CD4-positive, alpha-beta T cell treated with Interleukin-15 for 4 hours (primary cell): ENCODE measurements at regions not wholly inside any gene's neighbourhood (a gene's known extent, or its start where the extent isn't known, plus 50 kb on each side); places are given as distances from the start of the nearest gene placed in this dataset.

Source experiments
- DNase-seq: peaks from one replicate; pipeline ENCODE4 v3.0.0-alpha.2; 2020; ENCODE audit warnings: low spot score

DNA sequence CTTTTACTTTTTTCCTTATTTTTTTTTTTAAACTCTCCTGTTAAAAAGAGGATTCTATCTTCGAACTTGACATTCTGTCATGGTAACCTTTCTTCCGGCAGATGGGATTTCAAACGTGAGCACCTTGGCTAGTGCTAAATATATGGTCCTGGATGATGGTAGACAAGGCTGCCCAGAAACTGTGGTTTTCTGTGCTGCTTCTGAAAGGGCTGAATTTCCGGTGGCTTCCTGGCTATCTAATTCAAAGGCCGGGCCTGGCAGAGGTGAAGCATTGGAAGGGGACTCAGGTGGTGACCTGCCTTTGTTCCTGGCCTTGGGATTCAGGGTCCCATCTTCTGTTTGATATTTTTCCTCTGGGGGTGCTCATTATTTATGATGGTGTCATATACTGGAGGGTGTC lies 118.6 kb upstream of the MYL2 start:
- no peak for DNase-seq

DNA sequence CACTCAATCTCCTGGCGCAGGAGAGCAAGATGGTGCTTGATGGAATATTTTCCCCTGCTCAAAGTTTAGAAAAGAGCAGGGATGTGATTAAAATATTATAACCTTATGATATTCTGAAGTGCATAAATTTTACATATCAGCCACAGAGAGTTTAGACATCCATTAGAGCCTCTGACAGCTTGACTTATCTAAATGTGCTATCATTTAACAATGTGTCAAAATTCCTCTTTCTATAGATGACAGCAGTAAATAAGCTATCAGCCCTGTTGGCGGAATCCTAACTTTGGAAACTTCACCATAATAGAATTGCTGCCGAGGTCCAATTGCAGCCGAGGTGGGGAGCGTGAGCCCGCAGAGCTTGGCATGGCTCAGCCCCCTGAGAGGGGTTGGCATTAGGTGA lies 117.7 kb upstream of the MYL2 start:
- no peak for DNase-seq

DNA sequence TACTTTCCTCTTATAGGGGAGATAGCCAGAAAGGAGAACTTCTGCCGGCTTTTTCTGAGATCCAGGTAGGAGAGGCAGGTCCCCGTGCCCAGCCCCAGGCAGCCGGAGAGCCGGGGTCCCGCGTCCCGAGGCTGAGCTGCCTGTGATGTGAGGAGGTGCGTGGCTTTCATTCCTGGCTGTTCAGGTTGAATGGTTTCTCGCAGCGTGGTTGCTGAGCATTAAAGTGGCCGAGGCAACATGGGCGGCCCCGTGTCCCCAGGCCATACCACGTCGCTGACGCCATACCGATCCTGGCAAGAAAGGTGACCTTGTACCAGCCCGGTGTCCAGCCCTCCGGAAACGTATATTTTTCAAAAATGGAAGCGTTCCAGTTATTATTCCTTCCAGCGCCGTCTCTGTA lies 116.7 kb upstream of the MYL2 start:
- no peak for DNase-seq

DNA sequence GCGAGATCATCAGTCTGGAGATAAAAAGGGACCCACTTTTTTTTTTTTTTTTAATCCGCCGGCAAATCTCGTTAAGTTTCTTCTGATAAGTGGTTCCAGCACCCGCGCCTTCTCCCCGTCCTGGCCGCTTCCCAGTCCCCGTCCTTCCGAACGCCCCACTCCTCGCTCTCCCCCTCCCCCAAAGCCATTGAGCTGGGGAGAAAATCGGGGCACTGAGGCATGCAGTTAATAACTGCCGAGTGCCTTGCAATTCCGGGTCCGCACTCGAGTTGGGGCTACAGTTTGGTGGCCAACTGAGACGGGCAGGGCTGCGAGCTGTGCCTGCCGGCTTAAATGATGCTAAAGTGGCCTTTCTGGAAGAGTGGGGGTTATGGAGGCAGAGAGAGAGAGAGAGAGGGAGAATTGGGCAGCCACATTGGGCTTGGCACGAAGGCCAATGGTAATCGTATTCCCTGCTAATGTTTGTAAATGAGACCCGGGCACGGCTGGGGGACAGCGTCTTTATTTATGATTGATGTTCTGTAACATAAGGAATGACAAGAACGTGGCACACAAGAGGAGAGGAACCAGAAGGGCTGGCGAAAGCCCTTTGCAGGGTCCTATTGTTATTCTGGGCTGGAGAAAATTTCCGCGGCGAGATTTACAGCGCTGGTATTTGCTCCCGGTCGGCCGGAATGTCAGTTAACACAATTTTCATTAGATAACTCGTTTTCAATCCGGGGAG lies 115.4 kb upstream of the MYL2 start:
- DNase-seq = no peak

DNA sequence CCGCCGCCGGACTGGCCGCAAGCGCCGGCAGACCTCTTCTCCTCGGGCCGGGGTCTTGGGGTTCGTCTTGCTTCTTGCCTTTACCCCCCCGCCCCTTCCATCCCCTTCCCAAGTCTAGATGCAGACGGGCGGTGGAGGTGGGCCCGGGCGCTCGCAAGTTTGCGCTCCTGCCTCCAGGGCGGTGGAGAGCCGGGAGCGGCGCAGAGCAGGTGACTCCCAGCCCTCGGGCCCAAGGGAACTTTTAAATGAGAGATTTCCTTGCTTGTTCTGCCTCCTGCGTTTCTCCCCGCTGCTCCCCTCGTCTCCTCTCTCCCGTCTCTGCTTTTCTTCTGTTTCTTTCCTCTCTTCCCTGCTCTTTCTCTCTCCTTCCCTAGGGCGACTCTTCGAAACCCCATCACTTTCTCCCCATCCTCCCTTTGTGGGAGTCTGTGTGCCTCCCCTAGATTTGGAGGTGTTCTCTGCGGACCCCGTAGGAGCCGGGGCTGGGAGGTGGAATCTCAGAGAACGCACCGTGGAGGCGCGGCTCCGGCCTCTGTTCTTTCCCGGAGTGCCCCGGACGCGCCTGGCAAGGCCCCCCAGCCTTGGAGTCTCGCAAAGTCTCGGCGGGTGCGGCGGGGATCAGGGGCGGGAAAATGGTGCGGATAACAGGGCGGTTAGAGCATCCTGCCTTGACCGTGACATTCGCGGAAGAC lies 114.7 kb upstream of the MYL2 start:
- no peak for DNase-seq

DNA sequence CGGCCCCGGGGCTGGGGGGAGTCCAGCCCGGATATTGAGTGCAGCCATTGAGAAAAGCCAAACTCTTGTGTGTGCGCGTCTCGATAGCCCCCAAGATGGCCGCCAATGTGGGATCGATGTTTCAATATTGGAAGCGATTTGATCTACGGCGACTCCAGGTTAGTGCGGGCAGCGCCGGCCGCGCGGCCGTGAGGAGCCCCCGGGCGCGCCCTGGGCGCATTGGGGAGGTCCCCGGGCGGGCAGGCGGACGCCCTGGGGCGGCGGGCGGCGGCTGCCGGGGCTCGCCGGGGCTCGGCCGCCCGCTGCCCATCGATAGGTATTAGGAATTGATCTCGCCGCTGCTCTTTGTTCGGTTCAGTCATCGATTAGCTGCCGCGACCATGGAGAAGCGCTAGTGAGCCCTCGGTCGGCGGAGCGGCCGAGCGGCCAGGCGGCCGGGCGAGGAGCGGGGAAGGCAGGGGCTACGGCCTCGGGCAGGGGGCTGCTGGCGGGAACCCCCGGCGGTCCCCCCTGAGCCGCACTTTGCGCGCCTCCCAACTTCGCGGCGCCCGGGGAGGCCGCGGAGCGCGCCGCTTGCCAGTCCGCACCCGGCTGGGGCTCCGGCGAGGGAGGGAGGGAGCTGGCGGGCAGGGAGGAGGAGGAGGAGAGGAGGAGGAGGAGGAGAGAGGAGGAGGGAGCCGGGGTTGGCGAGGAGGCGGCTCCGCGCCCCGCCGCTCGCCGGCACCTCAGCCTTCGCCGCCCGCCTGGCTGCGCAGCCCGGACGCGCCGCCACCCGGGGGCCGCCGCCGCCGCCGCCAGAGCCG lies 113.9 kb upstream of the MYL2 start, which contains the start of gene CUX2:
TSS of gene CUX2 (plus strand) at position 83 of the 803 bp plus-strand sequence.
- no peak for DNase-seq

DNA sequence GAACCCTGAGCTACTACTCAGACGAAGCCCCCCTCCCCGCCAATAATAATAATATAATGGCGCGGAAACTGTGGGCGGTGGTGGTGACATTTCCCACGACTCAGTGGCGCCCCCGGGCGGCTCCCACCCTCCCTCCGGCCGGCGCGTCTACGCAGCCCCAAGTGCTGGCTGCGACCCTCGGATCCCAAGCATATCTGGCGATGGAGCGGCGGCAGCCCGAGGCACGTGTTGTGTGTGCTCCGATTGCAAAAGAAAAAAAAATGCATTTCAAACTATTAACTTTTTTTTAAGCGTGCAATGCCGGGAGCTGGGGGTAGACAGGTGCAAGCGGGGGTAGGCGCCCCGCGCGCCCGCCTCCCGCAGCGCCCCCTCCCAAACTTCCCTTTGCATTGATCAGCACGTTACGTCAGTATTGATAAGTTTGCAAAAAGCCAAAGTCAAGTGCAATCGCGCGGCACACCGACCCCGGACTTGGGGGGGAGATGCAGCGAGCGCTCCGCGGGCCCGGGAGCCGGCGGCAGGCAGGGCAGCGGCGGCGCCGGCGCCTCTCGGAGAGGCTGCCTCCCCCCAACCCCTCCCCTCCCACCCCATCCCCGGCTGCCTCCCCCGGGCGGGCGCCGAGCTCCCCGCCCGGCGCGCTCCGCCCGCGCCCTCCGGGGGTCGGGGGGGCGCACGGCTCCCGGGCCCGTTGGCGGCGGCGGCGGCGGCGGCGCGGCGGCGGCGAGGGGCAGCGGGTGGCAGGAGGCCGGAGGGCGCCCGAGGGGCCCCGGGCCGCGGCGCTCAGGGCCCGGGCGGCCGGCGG lies 113.1 kb upstream of the MYL2 start:
- DNase-seq = no peak

DNA sequence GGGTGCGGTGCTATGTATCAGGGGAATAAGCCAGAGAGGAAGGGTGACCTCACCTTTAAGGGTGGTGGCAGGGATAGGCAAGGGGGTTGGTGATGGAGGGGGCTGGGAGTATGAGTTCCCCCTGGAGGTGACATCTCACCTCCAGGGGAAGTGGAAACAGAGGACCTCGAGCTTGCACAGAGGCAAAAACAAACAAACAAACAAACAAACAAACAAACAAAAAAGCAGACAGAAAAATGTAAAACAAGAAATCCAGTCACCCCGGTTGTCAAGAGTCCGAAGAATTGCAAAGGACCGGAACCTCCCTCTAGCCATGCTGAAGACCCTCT lies 112.2 kb upstream of the MYL2 start:
- no peak for DNase-seq

DNA sequence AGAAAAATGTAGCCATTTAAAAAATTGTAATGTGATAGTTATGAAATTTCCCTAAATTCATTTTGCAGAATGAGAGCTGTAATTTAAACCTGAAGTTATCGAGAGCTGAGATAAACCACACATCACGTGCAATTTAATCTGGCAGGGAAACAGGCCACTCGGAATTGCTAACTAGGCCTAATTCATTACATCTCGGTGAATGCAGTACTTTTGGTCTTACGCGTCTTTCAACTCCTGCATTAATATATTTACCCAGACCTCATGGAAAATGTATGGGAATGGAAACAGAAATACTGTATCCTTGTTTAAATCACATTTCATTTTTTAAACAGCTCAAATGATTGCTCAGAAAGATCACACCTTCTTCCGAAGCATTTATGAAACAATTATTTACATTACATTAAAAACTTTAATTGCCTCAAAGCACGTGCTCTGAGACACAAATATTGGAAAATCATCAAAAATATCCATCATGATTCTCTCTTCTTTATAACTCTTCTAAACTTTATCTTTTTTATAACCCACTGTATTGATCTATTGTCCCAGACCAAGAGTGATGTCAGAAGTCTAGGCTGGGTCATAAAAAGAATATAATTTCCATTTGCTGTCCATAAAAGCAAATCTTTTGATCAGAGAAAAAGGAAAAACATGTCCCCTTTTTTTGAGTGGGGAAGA lies 111.7 kb upstream of the MYL2 start:
- no peak for DNase-seq

DNA sequence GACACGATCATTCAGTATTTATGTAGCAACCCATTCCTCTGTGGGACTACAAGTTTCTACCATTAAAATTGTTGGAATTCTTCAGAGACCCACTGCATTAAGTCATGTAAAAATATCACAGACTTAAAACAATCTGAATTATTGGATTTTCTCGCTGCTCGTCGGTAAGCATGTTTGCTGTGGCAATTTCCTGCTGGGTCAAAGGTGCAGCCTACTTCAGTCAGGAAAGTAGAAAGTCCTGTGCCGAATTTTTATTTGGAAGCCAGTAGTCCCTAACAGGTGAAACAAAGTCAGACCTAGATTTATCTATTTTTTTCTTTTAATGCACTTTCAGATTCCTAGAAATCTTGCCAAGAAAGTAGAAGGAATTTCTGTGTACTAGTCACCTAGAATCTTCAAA lies 110.4 kb upstream of the MYL2 start:
- DNase-seq = no peak

DNA sequence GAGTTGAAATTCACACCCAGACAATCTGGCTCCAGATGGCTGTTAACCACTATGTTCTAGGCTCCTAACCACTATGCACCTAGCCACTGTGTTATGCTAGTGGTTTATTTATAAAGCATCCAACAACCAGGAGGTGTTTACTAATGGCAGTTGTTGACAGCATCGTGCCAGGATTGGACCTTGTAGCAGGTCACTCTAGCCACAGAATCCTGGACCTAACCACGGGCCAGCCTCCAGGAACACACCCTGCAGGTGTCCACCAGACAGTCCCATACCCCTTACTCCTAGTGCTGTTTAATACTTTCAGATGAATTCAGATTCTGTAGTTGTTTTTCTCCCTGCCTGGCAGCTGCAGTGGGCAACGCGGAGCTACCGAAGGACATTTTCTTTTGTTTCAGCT lies 109.4 kb upstream of the MYL2 start:
- no peak for DNase-seq

DNA sequence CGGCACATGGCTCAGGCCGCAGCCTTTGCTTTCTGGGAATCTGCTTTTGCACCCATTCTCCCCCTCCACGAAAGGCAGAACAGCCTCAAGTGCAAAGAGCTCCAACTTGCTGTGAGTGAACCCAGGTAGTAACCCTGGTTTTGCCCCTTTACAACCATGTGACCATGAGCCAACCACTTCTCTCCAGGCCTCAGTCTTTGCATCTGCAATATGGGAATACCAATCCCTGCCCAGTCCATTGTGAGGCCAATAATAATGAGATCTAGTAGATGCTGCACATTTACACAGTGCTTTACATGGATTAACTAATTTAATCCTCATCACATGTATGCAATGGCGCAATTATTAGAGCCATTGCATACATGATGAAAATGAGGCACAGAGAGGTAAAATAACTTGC lies 108.9 kb upstream of the MYL2 start:
- DNase-seq = no peak

DNA sequence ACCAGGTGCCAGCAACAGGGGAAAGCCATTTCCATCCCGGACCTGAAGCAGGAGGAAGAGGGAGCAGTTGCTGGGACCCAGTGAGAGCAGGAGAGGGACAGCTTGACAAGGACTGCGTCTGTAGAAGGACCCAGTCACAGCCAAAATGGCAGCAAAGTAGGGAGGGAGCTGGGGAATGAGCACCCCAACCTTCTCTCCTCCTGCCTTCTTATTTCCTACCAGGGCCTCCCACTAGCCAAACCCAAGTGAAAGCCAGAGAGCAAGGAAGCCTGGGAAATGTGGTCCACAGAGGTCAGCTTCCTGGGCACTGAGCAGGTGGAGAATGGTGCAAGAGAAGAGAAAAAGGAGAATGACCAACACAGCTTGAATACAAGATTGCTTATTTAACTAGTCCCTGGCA lies 108.5 kb upstream of the MYL2 start:
- DNase-seq = no peak

DNA sequence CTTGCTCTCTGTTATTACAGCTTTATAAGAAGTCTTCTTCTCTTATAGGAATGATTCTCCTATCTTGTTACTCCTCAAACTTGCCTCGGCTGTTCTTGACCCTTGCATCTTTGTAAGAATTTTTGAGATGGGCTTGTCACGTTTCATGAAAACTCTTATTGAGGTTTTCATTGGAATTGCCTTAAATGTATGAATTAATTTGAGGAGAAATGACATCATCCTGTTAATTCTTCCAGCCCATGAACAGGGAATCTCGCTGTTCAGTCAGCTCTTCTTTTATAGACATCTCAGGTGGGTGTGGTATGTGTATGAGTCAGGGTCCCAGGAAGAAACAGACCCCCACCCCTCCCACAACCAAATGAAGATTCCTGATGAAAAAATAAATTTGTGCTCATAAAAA lies 107.1 kb upstream of the MYL2 start:
- no peak for DNase-seq

DNA sequence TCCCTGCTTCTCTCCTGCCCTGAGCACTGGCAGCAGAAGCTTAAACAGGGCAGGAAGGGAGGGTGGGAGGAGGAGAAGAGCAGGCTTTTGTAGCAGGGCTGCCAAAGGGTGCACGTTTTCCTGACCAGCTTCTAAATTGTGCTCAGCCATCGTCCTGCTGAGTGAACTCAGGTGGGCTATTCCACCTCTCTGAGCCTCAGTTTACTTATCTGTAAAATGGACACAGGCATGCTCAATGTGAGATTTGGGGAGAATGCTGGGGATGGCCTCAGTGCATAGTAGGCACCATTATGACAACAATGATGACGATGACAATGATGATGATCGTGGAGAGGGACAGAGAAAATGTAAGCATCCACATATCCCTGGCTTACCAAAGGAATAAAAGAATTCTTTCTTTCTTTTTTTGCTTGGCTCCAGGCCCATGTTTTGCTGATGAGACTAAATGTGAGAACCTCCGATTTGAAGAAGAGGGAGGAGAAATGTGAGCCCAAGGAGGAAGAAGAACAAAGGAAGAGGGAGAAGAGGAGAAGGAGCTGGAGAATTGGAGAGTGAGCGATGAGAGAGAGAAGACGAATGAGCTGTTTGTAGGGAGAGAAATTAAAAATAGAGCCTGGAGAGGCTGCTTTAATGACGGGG lies 105.5 kb upstream of the MYL2 start:
- no peak for DNase-seq

DNA sequence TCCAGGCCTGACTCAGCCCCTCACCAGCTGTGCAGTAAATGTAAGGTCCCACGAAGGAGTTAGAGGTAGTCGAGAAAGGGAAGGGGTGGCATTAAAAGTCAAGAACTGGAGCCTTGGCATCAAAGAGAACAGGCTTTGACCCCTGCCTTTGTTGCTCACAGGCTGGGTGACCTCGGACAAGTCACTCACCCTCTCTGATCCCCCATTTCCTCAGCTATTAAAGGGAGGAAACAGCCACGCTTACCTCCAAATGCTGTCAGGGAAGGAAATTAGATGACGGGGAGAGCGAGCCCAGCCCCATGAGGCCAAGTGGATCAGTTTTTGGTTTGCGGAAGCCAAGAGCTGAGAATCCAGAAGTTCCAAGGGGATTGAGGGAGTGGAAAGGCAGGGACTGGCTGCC lies 104.9 kb upstream of the MYL2 start:
- DNase-seq = no peak

DNA sequence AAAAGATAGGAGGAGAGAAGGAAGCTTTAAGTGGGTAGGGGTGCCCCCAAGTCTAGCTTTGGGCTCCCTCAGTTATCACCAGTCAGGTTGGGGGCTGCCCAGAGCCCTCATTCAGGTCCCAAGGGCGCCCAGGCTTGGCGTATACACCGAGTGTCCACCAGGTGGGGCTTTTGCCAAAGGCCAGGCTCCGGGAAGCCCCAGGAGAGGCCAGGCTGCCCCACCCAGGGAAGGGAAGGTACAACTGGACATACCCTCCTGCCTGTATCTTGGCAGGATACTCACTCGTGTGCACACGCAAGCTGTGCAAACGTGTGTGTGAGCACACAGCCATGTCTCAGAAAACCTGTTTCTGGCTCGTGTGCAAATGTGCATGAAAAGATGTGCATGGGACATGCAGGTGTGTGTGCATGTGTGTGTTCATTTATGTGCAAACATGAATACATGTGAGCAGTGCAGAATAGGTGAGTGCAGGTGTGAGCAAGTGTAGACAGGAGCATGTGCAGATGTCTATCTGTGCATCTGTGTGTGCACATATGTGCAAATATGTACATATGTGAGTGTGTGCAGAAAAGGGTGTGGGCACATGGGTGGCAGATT lies 103.9 kb upstream of the MYL2 start:
- DNase-seq = peak; percentile 19

DNA sequence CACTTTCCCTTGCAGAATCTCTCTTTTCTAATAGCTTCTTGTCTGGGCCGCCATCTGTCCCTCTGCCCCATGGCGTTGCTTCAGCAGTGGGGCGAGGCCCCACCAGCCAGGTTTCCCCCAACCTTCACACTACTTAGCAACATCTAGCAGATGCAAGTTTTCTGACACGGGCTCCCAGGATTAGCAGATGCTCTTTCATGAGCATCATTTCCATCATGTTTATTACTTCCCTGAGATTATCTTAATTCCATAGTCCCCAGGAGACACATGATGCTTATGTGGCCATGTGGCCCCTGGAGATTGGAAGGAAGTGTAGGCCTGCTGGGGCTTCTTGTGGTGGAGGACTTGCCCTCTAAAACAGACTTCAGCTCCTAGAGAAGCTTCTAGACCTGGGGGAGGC lies 102.0 kb upstream of the MYL2 start:
- DNase-seq = no peak

DNA sequence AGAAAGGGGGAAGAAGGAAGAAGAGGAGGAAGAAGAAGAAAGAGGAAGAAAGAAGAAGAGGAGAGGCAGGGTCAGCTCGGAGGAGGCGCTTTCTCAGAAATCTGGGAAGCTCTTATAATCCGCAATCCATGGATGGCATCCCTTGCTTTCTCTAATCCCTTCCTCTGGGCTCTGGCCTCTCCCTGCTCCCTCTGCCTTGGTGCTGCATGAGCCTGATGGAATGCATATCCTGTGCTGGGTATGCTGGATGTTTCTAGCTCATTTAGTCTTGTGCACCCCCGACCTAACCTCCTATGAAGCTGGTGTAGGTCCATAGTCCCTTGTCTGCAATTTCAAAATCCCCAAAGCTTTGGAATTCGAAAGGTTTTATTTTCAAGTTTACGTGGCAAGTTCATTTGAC lies 94.2 kb upstream of the MYL2 start:
- DNase-seq = no peak

DNA sequence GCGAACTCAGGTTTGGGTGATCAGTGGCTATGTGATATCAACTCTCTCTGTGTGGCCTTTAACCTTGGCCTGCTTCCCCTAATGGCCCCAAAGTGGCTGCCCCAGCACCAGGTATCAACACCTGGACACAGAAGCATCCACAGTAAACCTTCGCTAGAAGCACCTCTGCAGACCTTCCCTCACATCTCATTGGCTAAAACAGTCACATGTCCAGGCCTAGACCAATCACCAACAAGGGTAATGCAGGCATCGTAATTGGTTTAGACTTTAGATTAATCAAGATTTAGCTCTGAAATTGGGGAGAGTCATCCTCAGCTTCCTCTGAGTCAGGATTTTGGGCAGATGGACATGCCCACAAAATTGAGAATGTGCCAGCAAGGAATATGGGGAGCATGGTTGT lies 92.5 kb upstream of the MYL2 start:
- DNase-seq = no peak

DNA sequence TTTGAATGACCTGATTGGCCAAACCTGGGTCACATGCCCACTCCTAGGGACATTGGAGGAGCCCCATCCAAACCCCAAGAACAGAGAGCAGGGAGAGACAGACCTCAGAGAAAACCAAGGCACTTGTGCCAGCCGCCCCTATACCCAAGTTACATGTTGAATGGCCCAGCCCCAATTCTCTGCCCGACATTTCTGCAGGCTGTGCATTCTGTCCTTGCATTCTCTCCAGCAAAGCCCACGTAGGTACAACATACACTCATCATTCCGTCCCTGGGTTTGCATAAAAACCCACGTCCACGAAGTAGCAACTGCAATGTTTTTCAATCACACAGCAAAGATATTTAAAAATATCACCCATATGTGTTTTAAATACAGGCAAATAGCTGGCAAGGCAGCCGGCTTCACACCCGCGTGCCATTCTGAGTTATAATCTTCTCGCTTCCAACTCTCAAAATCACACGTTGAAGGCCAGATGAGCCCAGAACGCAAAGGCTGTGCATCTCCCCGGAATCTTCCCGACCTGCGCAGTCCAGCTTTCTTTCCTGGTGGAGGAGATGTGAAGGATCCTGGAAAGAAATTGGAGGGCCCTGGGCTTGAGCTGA lies 91.7 kb upstream of the MYL2 start:
- DNase-seq = no peak
